BJ (cell line): ENCODE measurements at regions not wholly inside any gene's neighbourhood (a gene's known extent, or its start where the extent isn't known, plus 50 kb on each side); places are given as distances from the start of the nearest gene placed in this dataset.

Experiments
- CTCF ChIA-PET: fragments of 350-600 bp; formaldehyde crosslinking; extraction: SDS; loops from one replicate; lab custom pipeline; 2021; ENCODE audit warnings: antibody characterized with exemption, inconsistent platforms; lab: Yijun Ruan, JAX
- POLR2A ChIA-PET: fragments of 300-600 bp; sonication (Branson Sonifier 250); formaldehyde crosslinking; extraction: SDS; loops from one replicate; lab custom pipeline; 2021; ENCODE audit warnings: antibody characterized with exemption; lab: Charles Lee
- DNase-seq: peaks from one replicate; pipeline ENCODE4 v3.0.0-alpha.2; 2011; ENCODE audit warnings: low read depth
- H3K27me3 ChIP-seq: 2 replicates; pipeline ENCODE4 v1.6.0; 2011; ENCODE audit warnings: low read length; ENCODE audit not compliant: control insufficient read depth, insufficient read depth
- H3K36me3 ChIP-seq: 2 replicates; pipeline ENCODE4 v1.5.1; 2011; ENCODE audit warnings: low read length; ENCODE audit not compliant: control insufficient read depth, insufficient read depth
- H3K4me3 ChIP-seq: 2 replicates; pipeline ENCODE4 v1.5.1; 2011; ENCODE audit warnings: low read depth, mild to moderate bottlenecking, control low read depth, low read length
- CTCF ChIP-seq: IDR thresholded peaks from 2 replicates; pipeline ENCODE4 v1.5.1; 2011; ENCODE audit warnings: low read depth, mild to moderate bottlenecking, control low read depth, inconsistent platforms, low read length, moderate library complexity; ENCODE audit not compliant: insufficient read depth

- no peak for DNase-seq
- H3K36me3 ChIP-seq: no peaks in the 10 kb centered on the region
- ChIA-PET POLR2A (no interaction called here), CTCF (interaction anchor here (0.9 to 1.5 kb wide), 2 partner anchors 11 to 217 kb away, joined by 3 to 5 read pairs; no protein-coding TSS in a partner anchor)
- 0 out of 2 replicates have a peak, but pooled peaks cover 2% of the 10 kb centered on the region for H3K27me3 ChIP-seq
- H3K4me3 ChIP-seq: no peak overlapping the region
- TF ChIP-seq CTCF: no peak
Measured at GRCh38 chr12:114291389-114292060, 114.4 kb downstream of the TBX5 start.

- DNase-seq: no peak
- Histone ChIP-seq H3K4me3 (no peak overlapping the region), H3K36me3 (no peaks in the 10 kb centered on the region), H3K27me3 (peaks cover 2% of the 10 kb centered on the region; the same call in 1 of the 2 replicates)
- POLR2A ChIA-PET: no interaction called here
- CTCF ChIA-PET: no interaction called here
- TF ChIP-seq CTCF: no peak
Measured at GRCh38 chr12:114287821-114288525, 118.0 kb downstream of the TBX5 start.

- CTCF ChIA-PET: no interaction called here
- Histone ChIP-seq H3K4me3 (no peak overlapping the region), H3K27me3 (peaks cover 2% of the 10 kb centered on the region; the same call in 1 of the 2 replicates), H3K36me3 (no peaks in the 10 kb centered on the region)
- no peak for TF ChIP-seq CTCF
- no peak for DNase-seq
- POLR2A ChIA-PET: no interaction called here
Measured at GRCh38 chr12:114286145-114286544, 119.8 kb downstream of the TBX5 start.

- TF ChIP-seq CTCF: no peak
- no peak for DNase-seq
- Histone ChIP-seq H3K36me3 (no peaks in the 10 kb centered on the region), H3K27me3 (peaks cover 2% of the 10 kb centered on the region; the same call in 1 of the 2 replicates), H3K4me3 (no peak overlapping the region)
- POLR2A ChIA-PET: no interaction called here
- CTCF ChIA-PET: no interaction called here
Measured at GRCh38 chr12:114285554-114285953, 120.4 kb downstream of the TBX5 start.

GRCh38 chr12:114284041-114284440 is 121.9 kb downstream of the TBX5 start:
- Histone ChIP-seq H3K36me3 (no peaks in the 10 kb centered on the region), H3K27me3 (peaks cover 2% of the 10 kb centered on the region; the same call in 1 of the 2 replicates), H3K4me3 (no peak overlapping the region)
- POLR2A ChIA-PET: no interaction called here
- TF ChIP-seq CTCF: no peak
- DNase-seq: no peak
- CTCF ChIA-PET: no interaction called here
